H1 (cell line): ENCODE measurements at regions not wholly inside any gene's neighbourhood (a gene's known extent, or its start where the extent isn't known, plus 50 kb on each side); places are given as distances from the start of the nearest gene placed in this dataset.

Experiments used
- CTCF ChIA-PET: fragments of 300-600 bp; sonication (Branson Sonifier 250); formaldehyde crosslinking; loops from one replicate; lab custom pipeline; 2021; ENCODE audit not compliant: partially characterized antibody; lab: Charles Lee
- POLR2A ChIA-PET: fragments of 300-600 bp; sonication (Branson Sonifier 250); formaldehyde crosslinking; loops from one replicate; lab custom pipeline; 2021; ENCODE audit warnings: inconsistent platforms; ENCODE audit not compliant: partially characterized antibody; lab: Charles Lee
- DNase-seq, 2 experiments: peaks; one replicate each; pipeline versions ENCODE4 v3.0.0 to v3.0.0-alpha.2; 2010 to 2022; ENCODE audit warnings: low spot score in 2 of 2, low read depth in 1 of 2, mixed read lengths in 1 of 2
- FAIRE-seq: peaks from 2 replicates; lab custom pipeline; 2011; peaks lifted over from hg19 to GRCh38; lab: Jason Lieb, UNC
- H2AFZ ChIP-seq: 2 replicates; pipeline ENCODE4 v1.8.1; 2012; ENCODE audit warnings: low read length, inconsistent platforms
- H2AK5ac ChIP-seq: 2 replicates; pipeline ENCODE4 v1.6.1; 2013; ENCODE audit warnings: low read depth, low read length
- H2BK120ac ChIP-seq: replicated peaks from 2 replicates; pipeline ENCODE3; 2013; ENCODE audit warnings: low read depth, low read length, inconsistent platforms
- H2BK12ac ChIP-seq: 2 replicates; pipeline ENCODE4 v1.6.1; 2013; ENCODE audit warnings: low read depth, low read length
- H2BK15ac ChIP-seq: 2 replicates; pipeline ENCODE4 v1.6.1; 2013; ENCODE audit warnings: low read length
- H2BK20ac ChIP-seq: 2 replicates; pipeline ENCODE4 v1.6.1; 2013; ENCODE audit warnings: low read length
- H2BK5ac ChIP-seq: 2 replicates; pipeline ENCODE4 v1.6.1; 2013; ENCODE audit warnings: low read depth, low read length
- H3K14ac ChIP-seq: 2 replicates; pipeline ENCODE4 v1.6.1; 2013; ENCODE audit warnings: inconsistent platforms; ENCODE audit not compliant: insufficient read length
- H3K18ac ChIP-seq: 2 replicates; pipeline ENCODE4 v1.6.1; 2013; ENCODE audit warnings: low read length; ENCODE audit errors: extremely low read depth
- H3K23ac ChIP-seq: 2 replicates; pipeline ENCODE4 v1.6.1; 2013; ENCODE audit warnings: inconsistent platforms; ENCODE audit not compliant: insufficient read length
- H3K23me2 ChIP-seq: 2 replicates; pipeline ENCODE4 v1.6.1; 2013; ENCODE audit warnings: low read depth, low read length
- H3K27ac ChIP-seq: 2 replicates; pipeline ENCODE4 v1.6.1; 2011; ENCODE audit warnings: low read depth, low read length, inconsistent platforms
- H3K27me3 ChIP-seq, 4 experiments: replicated peaks in 1 of 4; 1 replicate in 1 of 4; 2 replicates in 3 of 4; pipeline versions ENCODE4 v1.6.1 to v1.8.1; 2011 to 2013; ENCODE audit warnings: low read length in 3 of 4, mild to moderate bottlenecking in 3 of 4, inconsistent platforms in 2 of 4, mixed read lengths in 2 of 4, moderate library complexity in 1 of 4; ENCODE audit not compliant: control insufficient read depth in 3 of 4, insufficient read depth in 3 of 4; ENCODE audit errors: extremely low read depth in 1 of 4
- H3K36me3 ChIP-seq, 4 experiments: 2 replicates each; pipeline versions ENCODE4 v1.6.1 to v1.8.1; 2011 to 2013; ENCODE audit warnings: mild to moderate bottlenecking in 4 of 4, low read length in 3 of 4, moderate library complexity in 2 of 4, control low read depth in 1 of 4, inconsistent platforms in 1 of 4; ENCODE audit not compliant: insufficient read depth in 4 of 4, control insufficient read depth in 2 of 4
- H3K4ac ChIP-seq: replicated peaks from 2 replicates; pipeline ENCODE3; 2013; ENCODE audit warnings: low read length, low read depth, mixed read lengths, inconsistent platforms; ENCODE audit not compliant: insufficient read length
- H3K4me1 ChIP-seq, 4 experiments: replicated peaks in 1 of 4; 1 replicate in 1 of 4; 2 replicates in 3 of 4; pipeline versions ENCODE4 v1.6.1 to v1.8.1; 2011 to 2013; ENCODE audit warnings: low read length in 3 of 4, inconsistent platforms in 2 of 4, mixed read lengths in 1 of 4; ENCODE audit not compliant: insufficient read depth in 4 of 4, control insufficient read depth in 3 of 4
- H3K4me2 ChIP-seq, 2 experiments: 2 replicates each; pipeline versions ENCODE4 v1.6.1 to v1.8.1; 2011 to 2013; ENCODE audit warnings: low read depth in 2 of 2, low read length in 2 of 2, control low read depth in 1 of 2, inconsistent platforms in 1 of 2, mild to moderate bottlenecking in 1 of 2; ENCODE audit not compliant: insufficient read depth in 1 of 2
- H3K4me3 ChIP-seq, 4 experiments: fragments of 200-600, 300-600 bp in 1 of 4; sonication (generic), shearing (Covaris generic), sonication (Bioruptor Twin) in 1 of 4; 2 replicates each; pipeline versions ENCODE4 v1.5.1 to v1.8.1; 2011 to 2016; ENCODE audit warnings: low read length in 4 of 4, low read depth in 3 of 4, control low read depth in 2 of 4, inconsistent platforms in 2 of 4, mild to moderate bottlenecking in 2 of 4, mixed read lengths in 1 of 4, moderate library complexity in 1 of 4; ENCODE audit not compliant: insufficient read depth in 2 of 4; ENCODE audit errors: extremely low read depth in 1 of 4
- H3K56ac ChIP-seq: replicated peaks from 2 replicates; pipeline ENCODE3; 2013; ENCODE audit warnings: low read depth, mild to moderate bottlenecking, mixed read lengths, low read length, inconsistent platforms; ENCODE audit not compliant: insufficient read length
- H3K79me1 ChIP-seq: 2 replicates; pipeline ENCODE4 v1.6.1; 2013; ENCODE audit warnings: low read depth, low read length, control low read depth
- H3K79me2 ChIP-seq, 2 experiments: 2 replicates each; pipeline versions ENCODE4 v1.6.1 to v1.8.1; 2012 to 2013; ENCODE audit warnings: low read length in 2 of 2, mild to moderate bottlenecking in 2 of 2, inconsistent platforms in 1 of 2; ENCODE audit not compliant: insufficient read depth in 2 of 2, control insufficient read depth in 1 of 2
- H3K9ac ChIP-seq, 4 experiments: replicated peaks in 1 of 4; 1 replicate in 1 of 4; 2 replicates in 3 of 4; pipeline versions ENCODE4 v1.6.1 to v1.8.1; 2011 to 2013; ENCODE audit warnings: low read depth in 3 of 4, low read length in 3 of 4, control low read depth in 2 of 4, mild to moderate bottlenecking in 2 of 4, moderate library complexity in 2 of 4, inconsistent platforms in 1 of 4; ENCODE audit errors: extremely low read depth in 1 of 4
- H3K9me3 ChIP-seq, 2 experiments: 2 replicates each; pipeline versions ENCODE4 v1.6.1 to v1.8.1; 2012 to 2013; ENCODE audit warnings: mild to moderate bottlenecking in 2 of 2, moderate library complexity in 2 of 2, control low read depth in 1 of 2, inconsistent platforms in 1 of 2, low read depth in 1 of 2, low read length in 1 of 2, mixed read lengths in 1 of 2; ENCODE audit not compliant: insufficient read depth in 2 of 2
- H4K20me1 ChIP-seq, 2 experiments: replicated peaks in 1 of 2; 2 replicates each; pipeline versions ENCODE3 to v1.8.1; 2011 to 2013; ENCODE audit warnings: inconsistent platforms in 2 of 2, low read length in 2 of 2, mild to moderate bottlenecking in 1 of 2; ENCODE audit not compliant: insufficient read depth in 2 of 2, control insufficient read depth in 1 of 2
- H4K5ac ChIP-seq: 2 replicates; pipeline ENCODE4 v1.6.1; 2013; ENCODE audit warnings: low read length, low read depth, mixed read lengths, inconsistent platforms; ENCODE audit not compliant: insufficient read length
- H4K8ac ChIP-seq: 2 replicates; pipeline ENCODE4 v1.8.0; 2013; ENCODE audit warnings: mild to moderate bottlenecking, moderate library complexity, low read length, inconsistent platforms; ENCODE audit not compliant: insufficient read depth; ENCODE audit errors: extremely low read depth
- H4K91ac ChIP-seq: replicated peaks from 2 replicates; pipeline ENCODE3; 2013; ENCODE audit warnings: low read length, mixed read lengths, inconsistent platforms; ENCODE audit not compliant: insufficient read length
- BRCA1 ChIP-seq: IDR thresholded peaks from 2 replicates; pipeline ENCODE4 v1.6.1; 2012; ENCODE audit warnings: low read depth, low read length, improper control_type of control experiment
- CEBPB ChIP-seq: IDR thresholded peaks from 2 replicates; pipeline ENCODE4 v1.6.1; 2012; ENCODE audit warnings: low read depth, low read length
- EGR1 ChIP-seq: IDR thresholded peaks from 2 replicates; pipeline ENCODE4 v1.6.1; 2011; ENCODE audit warnings: low read depth, low read length, borderline replicate concordance
- EZH2 ChIP-seq: fragments of 200-600 bp; sonication (generic); IDR thresholded peaks from 2 replicates; pipeline ENCODE4 v1.7.1; 2012; ENCODE audit warnings: low read depth, mild to moderate bottlenecking, moderate library complexity, low read length, inconsistent platforms; ENCODE audit not compliant: severe bottlenecking
- HDAC2 ChIP-seq, 2 experiments: fragments of 300-600 bp in 1 of 2; sonication (generic) in 1 of 2; IDR thresholded peaks; 2 replicates each; pipeline ENCODE4 v1.6.1; 2011 to 2012; ENCODE audit warnings: low read depth in 2 of 2, low read length in 2 of 2, mild to moderate bottlenecking in 2 of 2, moderate library complexity in 2 of 2, borderline replicate concordance in 1 of 2, inconsistent platforms in 1 of 2
- HDAC6 ChIP-seq: IDR thresholded peaks from one replicate; pipeline ENCODE4 v1.7.1; 2012; ENCODE audit warnings: low read depth, mild to moderate bottlenecking, inconsistent platforms, low read length, moderate library complexity
- KDM4A ChIP-seq: IDR thresholded peaks from one replicate; pipeline ENCODE4 v1.7.1; 2012; ENCODE audit warnings: low read depth, mild to moderate bottlenecking, moderate library complexity, low read length, inconsistent platforms; ENCODE audit not compliant: severe bottlenecking
- KDM5A ChIP-seq: fragments of 200-600 bp; IDR thresholded peaks from 2 replicates; pipeline ENCODE4 v1.7.1; 2012; ENCODE audit warnings: mild to moderate bottlenecking, low read length, inconsistent platforms, mixed read lengths
- POLR2AphosphoS5 ChIP-seq: IDR thresholded peaks from 2 replicates; pipeline ENCODE4 v1.6.1; 2011; ENCODE audit warnings: low read depth, low read length
- RNF2 ChIP-seq: fragments of 200-900, 300-1000 bp; sonication (generic); IDR thresholded peaks from 2 replicates; pipeline ENCODE4 v1.7.1; 2016; ENCODE audit warnings: borderline replicate concordance, low read depth, mild to moderate bottlenecking, antibody characterized with exemption, low read length; ENCODE audit not compliant: poor library complexity, severe bottlenecking; ENCODE audit errors: missing control alignments
- SIRT6 ChIP-seq: IDR thresholded peaks from one replicate; pipeline ENCODE4 v1.7.1; 2012; ENCODE audit warnings: low read length, inconsistent platforms
- SP1 ChIP-seq: IDR thresholded peaks from 2 replicates; pipeline ENCODE4 v1.6.1; 2011; ENCODE audit warnings: low read depth, low read length
- SP4 ChIP-seq: IDR thresholded peaks from 2 replicates; pipeline ENCODE4 v1.6.1; 2012; ENCODE audit warnings: low read length, inconsistent platforms
- TBP ChIP-seq: IDR thresholded peaks from 2 replicates; pipeline ENCODE4 v1.6.1; 2011; ENCODE audit warnings: low read depth, low read length, improper control_type of control experiment
- WGBS, 2 experiments: shearing (Covaris generic) in 1 of 2; methylation state at CpG; one replicate each; pipeline versions ENCODE4 v1.1.6 to v1.1.7; 2013 to 2015; ENCODE audit warnings: low lambda C conversion rate in 2 of 2, mixed read lengths in 2 of 2, inconsistent platforms in 1 of 2, low coverage in 1 of 2, missing lambda C conversion rate in 1 of 2; ENCODE audit not compliant: insufficient replicate concordance in 2 of 2, insufficient coverage in 1 of 2, insufficient read length in 1 of 2; ENCODE audit errors: extremely low coverage in 1 of 2, missing lambda C conversion rate in 1 of 2; 5-methylcytosine and 5-hydroxymethylcytosine counted together
- TF ChIP-seq, protein P1 (sequence below): IDR thresholded peaks from 2 replicates; pipeline ENCODE4 v1.6.1; 2012; ENCODE audit warnings: inconsistent platforms

DNA sequence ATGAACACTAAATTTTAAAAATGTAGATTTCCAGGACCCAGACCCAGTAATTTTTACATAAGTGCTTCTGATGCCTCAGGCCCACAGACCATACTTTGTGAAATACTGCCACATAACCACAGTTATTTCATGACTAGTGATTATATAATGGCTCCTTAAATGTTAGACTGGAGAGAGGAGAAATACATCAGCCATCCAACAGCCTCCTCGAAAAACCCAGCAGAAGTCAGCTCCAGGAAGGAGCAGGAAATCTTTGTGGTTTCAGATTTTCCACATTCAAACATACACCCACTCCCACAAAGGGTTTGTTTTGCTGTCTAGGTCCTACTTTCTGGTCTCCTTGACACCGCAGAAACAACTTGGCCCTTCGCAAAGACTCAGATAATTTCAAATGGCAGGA is 455.2 kb downstream of the DTWD2 start:
- H3K23ac ChIP-seq: no peak overlapping the region
- H3K14ac ChIP-seq: no peak overlapping the region
- DNase-seq (no peak), FAIRE-seq (no peak)
- H3K4me3 ChIP-seq: no peak overlapping the region
- no peak overlapping the region for H3K4ac ChIP-seq
- no peak overlapping the region for H4K5ac ChIP-seq
- H3K23me2 ChIP-seq: no peaks in the 10 kb centered on the region
- WGBS, 2 experiments: 93% methylated on average over 3 of the region's 3 CpGs; no CpG with 5 or more reads in 1 of the 2 experiments
- H3K36me3 ChIP-seq: no peaks in the 10 kb centered on the region
- H4K20me1 ChIP-seq: no peaks in the 10 kb centered on the region
- CTCF ChIA-PET: no interaction called here
- POLR2A ChIA-PET: no interaction called here
- no peak overlapping the region for H2AK5ac ChIP-seq
- no peaks in the 10 kb centered on the region for H3K79me1 ChIP-seq
- no peaks in the 10 kb centered on the region for H3K79me2 ChIP-seq
- TF ChIP-seq CEBPB (no peak), SIRT6 (no peak), POLR2AphosphoS5 (no peak), SP1 (no peak), KDM4A (no peak), RNF2 (no peak), HDAC2 (IDR thresholded peaks at IDR 0.05; ENCODE audit: borderline replicate concordance in 1 of 2, low read depth in 2 of 2, low read length in 2 of 2) (no peak), HDAC6 (no peak), BRCA1 (no peak), SP4 (no peak), EGR1 (no peak), EZH2 (no peak), KDM5A (no peak), TBP (no peak)
- TF ChIP-seq, protein P1, sequence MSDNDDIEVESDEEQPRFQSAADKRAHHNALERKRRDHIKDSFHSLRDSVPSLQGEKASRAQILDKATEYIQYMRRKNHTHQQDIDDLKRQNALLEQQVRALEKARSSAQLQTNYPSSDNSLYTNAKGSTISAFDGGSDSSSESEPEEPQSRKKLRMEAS: no peak
- H2BK20ac ChIP-seq: no peak overlapping the region
- H2BK12ac ChIP-seq: no peak overlapping the region
- H3K27me3 ChIP-seq: no peaks in the 10 kb centered on the region
- no peaks in the 10 kb centered on the region for H3K9me3 ChIP-seq
- no peak overlapping the region for H4K91ac ChIP-seq
- no peak overlapping the region for H2BK15ac ChIP-seq
- H4K8ac ChIP-seq: no peak overlapping the region
- H3K9ac ChIP-seq: no peak overlapping the region
- peaks cover 0 to 4% (median 2%) of the 10 kb centered on the region in 4 experiments; a peak in 2 of 7 replicates for H3K4me1 ChIP-seq
- no peak overlapping the region for H2AFZ ChIP-seq
- H2BK5ac ChIP-seq: no peak overlapping the region
- H3K18ac ChIP-seq: no peak overlapping the region
- no peak overlapping the region for H2BK120ac ChIP-seq
- H3K56ac ChIP-seq: no peak overlapping the region
- no peak overlapping the region for H3K4me2 ChIP-seq
- H3K27ac ChIP-seq: no peak overlapping the region
